Caco-2 (cell line): ENCODE measurements at regions not wholly inside any gene's neighbourhood (a gene's known extent, or its start where the extent isn't known, plus 50 kb on each side); places are given as distances from the start of the nearest gene placed in this dataset.

Experiments used
- BruUV-seq: library from RNA; stranded (reverse); fragments of 400-500 nt; replicated peaks from 2 replicates; lab custom pipeline; 2021; lab: Mats Ljungman, UMichigan
- CTCF ChIA-PET: fragments of 300-600 bp; sonication (Branson Sonifier 250); formaldehyde crosslinking; loops from one replicate; lab custom pipeline; 2022; ENCODE audit warnings: antibody characterized with exemption; lab: Charles Lee
- POLR2A ChIA-PET: fragments of 300-600 bp; sonication (Branson Sonifier 250); formaldehyde crosslinking; loops from one replicate; lab custom pipeline; 2022; ENCODE audit warnings: antibody characterized with exemption; lab: Charles Lee
- DNase-seq, 2 experiments: peaks; one replicate each; pipeline versions ENCODE4 v3.0.0 to v3.0.0-alpha.2; 2020 to 2022
- H3K27me3 ChIP-seq: replicated peaks from 2 replicates; pipeline ENCODE4 v1.6.0; 2011; ENCODE audit warnings: low read length; ENCODE audit not compliant: control insufficient read depth, insufficient read depth
- H3K36me3 ChIP-seq: 2 replicates; pipeline ENCODE4 v1.5.1; 2011; ENCODE audit warnings: low read length; ENCODE audit not compliant: control insufficient read depth, insufficient read depth
- H3K4me1 ChIP-seq: fragments of 250-450 bp; sonication (Bioruptor Pico); 2 replicates; pipeline ENCODE4 v1.5.1; 2020; ENCODE audit warnings: mild to moderate bottlenecking
- H3K4me3 ChIP-seq: 2 replicates; pipeline ENCODE4 v1.5.1; 2011; ENCODE audit warnings: low read depth, mild to moderate bottlenecking, control low read depth, low read length
- H3K9me3 ChIP-seq: fragments of 250-450 bp; sonication (Bioruptor Pico); 2 replicates; pipeline ENCODE4 v1.5.1; 2020; ENCODE audit warnings: mild to moderate bottlenecking, moderate library complexity
- H3K27ac Mint-ChIP-seq: one replicate; pipeline ENCODE4 v1.8.0; 2022; ENCODE audit warnings: mixed read lengths; ENCODE audit not compliant: unreplicated experiment
- H3K27me3 Mint-ChIP-seq: one replicate; pipeline ENCODE4 v1.8.0; 2022; ENCODE audit warnings: mixed read lengths; ENCODE audit not compliant: insufficient read depth, unreplicated experiment
- H3K36me3 Mint-ChIP-seq: one replicate; pipeline ENCODE4 v1.8.0; 2022; ENCODE audit warnings: mild to moderate bottlenecking, mixed read lengths; ENCODE audit not compliant: insufficient read depth, unreplicated experiment
- H3K4me1 Mint-ChIP-seq: one replicate; pipeline ENCODE4 v1.8.0; 2022; ENCODE audit warnings: low read depth, mixed read lengths; ENCODE audit not compliant: unreplicated experiment
- H3K4me3 Mint-ChIP-seq: one replicate; pipeline ENCODE4 v1.8.0; 2022; ENCODE audit warnings: mild to moderate bottlenecking, moderate library complexity, mixed read lengths; ENCODE audit not compliant: unreplicated experiment
- H3K9me3 Mint-ChIP-seq: one replicate; pipeline ENCODE4 v1.8.0; 2022; ENCODE audit warnings: mixed read lengths; ENCODE audit not compliant: unreplicated experiment
- CTCF ChIP-seq, 2 experiments: fragments of 200-600 bp in 1 of 2; IDR thresholded peaks; 1 replicate in 1 of 2; 2 replicates in 1 of 2; pipeline versions ENCODE4 v1.5.1 to v1.8.0; 2011 to 2022; ENCODE audit warnings: antibody characterized with exemption in 1 of 2, control low read depth in 1 of 2, inconsistent platforms in 1 of 2, low read depth in 1 of 2, low read length in 1 of 2, mild to moderate bottlenecking in 1 of 2, moderate library complexity in 1 of 2; ENCODE audit not compliant: insufficient read depth in 1 of 2, severe bottlenecking in 1 of 2, unreplicated experiment in 1 of 2
- intact Hi-C: fragments of 100-400 bp; cut with micrococcal nuclease; formaldehyde crosslinking; loops from one replicate; pipeline ENCODE4 v1.10.0; 2022; ENCODE audit not compliant: unreplicated experiment

GRCh38 chr12:127400221-127400620 is 866.7 kb upstream of the TMEM132C start:
- TF ChIP-seq CTCF (IDR thresholded peaks at IDR 0.05; ENCODE audit: insufficient read depth in 1 of 2, low read depth in 1 of 2, low read length in 1 of 2, severe bottlenecking in 1 of 2, unreplicated experiment in 1 of 2) = no peak
- POLR2A ChIA-PET = no interaction called here
- BruUV-seq = no TSS peak
- Histone ChIP-seq H3K36me3 (no peaks in the 10 kb centered on the region), H3K9me3 (no peaks in the 10 kb centered on the region; the same call in 1 of the 2 replicates), H3K27me3 (no peaks in the 10 kb centered on the region; the same call in 1 of the 2 replicates), H3K4me1 (no peaks in the 10 kb centered on the region), H3K4me3 (no peak overlapping the region)
- Mint-ChIP-seq H3K36me3 (no peaks in the 10 kb centered on the region), H3K4me1 (no peaks in the 10 kb centered on the region), H3K27me3 (peaks cover 6% of the 10 kb centered on the region), H3K9me3 (no peaks in the 10 kb centered on the region), H3K4me3 (no peak overlapping the region), H3K27ac (no peak overlapping the region)
- intact Hi-C loops = no loop called here
- no peak for DNase-seq
- CTCF ChIA-PET = no interaction called here

DNA sequence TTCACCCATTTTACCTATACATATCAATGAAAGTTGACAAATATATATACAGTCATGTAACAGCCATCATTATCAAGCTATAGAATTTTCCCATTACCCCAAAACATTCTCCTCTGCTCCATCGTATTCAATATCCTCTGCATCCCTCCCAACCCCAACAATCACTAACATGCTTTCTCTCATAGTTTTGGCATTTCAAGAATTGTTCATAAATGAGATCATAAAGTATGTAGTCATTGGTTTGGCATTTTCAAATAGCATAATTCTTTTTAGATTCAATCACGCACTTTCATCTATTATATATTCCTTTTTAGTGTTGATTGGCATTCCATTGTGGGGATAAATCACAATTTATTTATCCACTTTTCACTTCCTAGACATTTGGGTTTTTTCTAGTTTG is 866.0 kb upstream of the TMEM132C start:
- BruUV-seq = no TSS peak
- POLR2A ChIA-PET = no interaction called here

GRCh38 chr12:127401536-127401935 is 865.4 kb upstream of the TMEM132C start:
- H3K36me3 Mint-ChIP-seq = no peaks in the 10 kb centered on the region
- peaks cover 6% of the 10 kb centered on the region for H3K27me3 Mint-ChIP-seq
- Histone ChIP-seq H3K36me3 (no peaks in the 10 kb centered on the region), H3K4me3 (no peak overlapping the region), H3K4me1 (no peaks in the 10 kb centered on the region), H3K9me3 (no peaks in the 10 kb centered on the region; the same call in 1 of the 2 replicates), H3K27me3 (no peaks in the 10 kb centered on the region; the same call in 1 of the 2 replicates)
- BruUV-seq = no TSS peak
- H3K4me3 Mint-ChIP-seq = no peak overlapping the region
- no peak overlapping the region for H3K27ac Mint-ChIP-seq
- no peaks in the 10 kb centered on the region for H3K4me1 Mint-ChIP-seq
- intact Hi-C loops = no loop called here
- no peak for TF ChIP-seq CTCF (IDR thresholded peaks at IDR 0.05; ENCODE audit: insufficient read depth in 1 of 2, low read depth in 1 of 2, low read length in 1 of 2, severe bottlenecking in 1 of 2, unreplicated experiment in 1 of 2)
- DNase-seq = no peak
- CTCF ChIA-PET = no interaction called here
- POLR2A ChIA-PET = no interaction called here
- no peaks in the 10 kb centered on the region for H3K9me3 Mint-ChIP-seq

More for the DNA sequence above, 866.0 kb upstream of the TMEM132C start:
- no peaks in the 10 kb centered on the region for H3K4me1 ChIP-seq
- intact Hi-C loops = no loop called here
- Mint-ChIP-seq H3K27me3 (peaks cover 6% of the 10 kb centered on the region), H3K36me3 (no peaks in the 10 kb centered on the region), H3K4me1 (no peaks in the 10 kb centered on the region), H3K4me3 (no peak overlapping the region), H3K9me3 (no peaks in the 10 kb centered on the region), H3K27ac (no peak overlapping the region)
- no peak overlapping the region for H3K4me3 ChIP-seq
- no peaks in the 10 kb centered on the region; the same call in 1 of the 2 replicates for H3K9me3 ChIP-seq
- no peaks in the 10 kb centered on the region for H3K36me3 ChIP-seq
- CTCF ChIA-PET = no interaction called here
- no peaks in the 10 kb centered on the region; the same call in 1 of the 2 replicates for H3K27me3 ChIP-seq
- no peak for DNase-seq
- TF ChIP-seq CTCF (IDR thresholded peaks at IDR 0.05; ENCODE audit: insufficient read depth in 1 of 2, low read depth in 1 of 2, low read length in 1 of 2, severe bottlenecking in 1 of 2, unreplicated experiment in 1 of 2) = no peak
